ENCODE measurements at regions not wholly inside any gene's neighbourhood (a gene's known extent, or its start where the extent isn't known, plus 50 kb on each side); places are given as distances from the start of the nearest gene placed in this dataset.

GRCh38 chr19:30309905-30310601 lies 62.1 kb upstream of the ZNF536 start:
- no peaks in the 10 kb centered on the region for H3K36me3 ChIP-seq (ENCODE audit: control insufficient read depth, insufficient read depth, low read length)
- no peaks in the 10 kb centered on the region for H3K9me3 ChIP-seq (ENCODE audit: control insufficient read depth, low read length)
- no peak overlapping the region for H3K4me3 ChIP-seq (ENCODE audit: insufficient read depth, low read depth, low read length, poor library complexity, severe bottlenecking)
- no peak overlapping the region for H3K27ac ChIP-seq (ENCODE audit: insufficient read depth, low read length, poor library complexity, severe bottlenecking)
- DNase-seq: no peak
- H3K27me3 ChIP-seq (replicated peaks; ENCODE audit: control insufficient read depth, insufficient read depth, low read length, poor library complexity, severe bottlenecking): no peaks in the 10 kb centered on the region
- no peaks in the 10 kb centered on the region for H3K4me1 ChIP-seq (ENCODE audit: control insufficient read depth, insufficient read depth, low read length, poor library complexity, severe bottlenecking)

GRCh38 chr19:30310602-30311263 lies 61.5 kb upstream of the ZNF536 start:
- no peak for DNase-seq
- Histone ChIP-seq H3K27ac (ENCODE audit: insufficient read depth, low read length, poor library complexity, severe bottlenecking) (no peak overlapping the region), H3K4me3 (ENCODE audit: insufficient read depth, low read depth, low read length, poor library complexity, severe bottlenecking) (no peak overlapping the region), H3K27me3 (replicated peaks; ENCODE audit: control insufficient read depth, insufficient read depth, low read length, poor library complexity, severe bottlenecking) (no peaks in the 10 kb centered on the region), H3K36me3 (ENCODE audit: control insufficient read depth, insufficient read depth, low read length) (no peaks in the 10 kb centered on the region), H3K4me1 (ENCODE audit: control insufficient read depth, insufficient read depth, low read length, poor library complexity, severe bottlenecking) (no peaks in the 10 kb centered on the region), H3K9me3 (ENCODE audit: control insufficient read depth, low read length) (no peaks in the 10 kb centered on the region)

- no peak overlapping the region for H3K27ac ChIP-seq (ENCODE audit: insufficient read depth, low read length, poor library complexity, severe bottlenecking)
- H3K27me3 ChIP-seq (replicated peaks; ENCODE audit: control insufficient read depth, insufficient read depth, low read length, poor library complexity, severe bottlenecking): no peaks in the 10 kb centered on the region
- DNase-seq: no peak
- H3K36me3 ChIP-seq (ENCODE audit: control insufficient read depth, insufficient read depth, low read length): no peaks in the 10 kb centered on the region
- H3K4me3 ChIP-seq (ENCODE audit: insufficient read depth, low read depth, low read length, poor library complexity, severe bottlenecking): no peak overlapping the region
- H3K9me3 ChIP-seq (ENCODE audit: control insufficient read depth, low read length): no peaks in the 10 kb centered on the region
- no peaks in the 10 kb centered on the region for H3K4me1 ChIP-seq (ENCODE audit: control insufficient read depth, insufficient read depth, low read length, poor library complexity, severe bottlenecking)
These were observed 60.3 kb upstream of the ZNF536 start for GRCh38 chr19:30311911-30312310.

GRCh38 chr19:30312582-30313352 lies 59.4 kb upstream of the ZNF536 start:
- Histone ChIP-seq H3K36me3 (ENCODE audit: control insufficient read depth, insufficient read depth, low read length) (no peaks in the 10 kb centered on the region), H3K4me3 (ENCODE audit: insufficient read depth, low read depth, low read length, poor library complexity, severe bottlenecking) (no peak overlapping the region), H3K27ac (ENCODE audit: insufficient read depth, low read length, poor library complexity, severe bottlenecking) (no peak overlapping the region), H3K9me3 (ENCODE audit: control insufficient read depth, low read length) (no peaks in the 10 kb centered on the region), H3K27me3 (replicated peaks; ENCODE audit: control insufficient read depth, insufficient read depth, low read length, poor library complexity, severe bottlenecking) (no peaks in the 10 kb centered on the region), H3K4me1 (ENCODE audit: control insufficient read depth, insufficient read depth, low read length, poor library complexity, severe bottlenecking) (no peaks in the 10 kb centered on the region)
- DNase-seq: no peak

- H3K4me3 ChIP-seq (ENCODE audit: insufficient read depth, low read depth, low read length, poor library complexity, severe bottlenecking): no peak overlapping the region
- H3K4me1 ChIP-seq (ENCODE audit: control insufficient read depth, insufficient read depth, low read length, poor library complexity, severe bottlenecking): no peaks in the 10 kb centered on the region
- no peaks in the 10 kb centered on the region for H3K9me3 ChIP-seq (ENCODE audit: control insufficient read depth, low read length)
- no peak overlapping the region for H3K27ac ChIP-seq (ENCODE audit: insufficient read depth, low read length, poor library complexity, severe bottlenecking)
- H3K27me3 ChIP-seq (replicated peaks; ENCODE audit: control insufficient read depth, insufficient read depth, low read length, poor library complexity, severe bottlenecking): no peaks in the 10 kb centered on the region
- H3K36me3 ChIP-seq (ENCODE audit: control insufficient read depth, insufficient read depth, low read length): no peaks in the 10 kb centered on the region
- no peak for DNase-seq
These were observed 58.8 kb upstream of the ZNF536 start for GRCh38 chr19:30313353-30313750.

GRCh38 chr19:30314056-30314804 lies 58.0 kb upstream of the ZNF536 start:
- H3K36me3 ChIP-seq (ENCODE audit: control insufficient read depth, insufficient read depth, low read length): no peaks in the 10 kb centered on the region
- no peak overlapping the region for H3K27ac ChIP-seq (ENCODE audit: insufficient read depth, low read length, poor library complexity, severe bottlenecking)
- no peaks in the 10 kb centered on the region for H3K27me3 ChIP-seq (replicated peaks; ENCODE audit: control insufficient read depth, insufficient read depth, low read length, poor library complexity, severe bottlenecking)
- no peak for DNase-seq
- H3K4me1 ChIP-seq (ENCODE audit: control insufficient read depth, insufficient read depth, low read length, poor library complexity, severe bottlenecking): no peaks in the 10 kb centered on the region
- no peaks in the 10 kb centered on the region for H3K9me3 ChIP-seq (ENCODE audit: control insufficient read depth, low read length)
- no peak overlapping the region for H3K4me3 ChIP-seq (ENCODE audit: insufficient read depth, low read depth, low read length, poor library complexity, severe bottlenecking)

GRCh38 chr19:30314805-30315155 lies 57.4 kb upstream of the ZNF536 start:
- H3K27me3 ChIP-seq (replicated peaks; ENCODE audit: control insufficient read depth, insufficient read depth, low read length, poor library complexity, severe bottlenecking): no peaks in the 10 kb centered on the region
- no peak overlapping the region for H3K27ac ChIP-seq (ENCODE audit: insufficient read depth, low read length, poor library complexity, severe bottlenecking)
- no peak overlapping the region for H3K4me3 ChIP-seq (ENCODE audit: insufficient read depth, low read depth, low read length, poor library complexity, severe bottlenecking)
- no peaks in the 10 kb centered on the region for H3K36me3 ChIP-seq (ENCODE audit: control insufficient read depth, insufficient read depth, low read length)
- no peaks in the 10 kb centered on the region for H3K4me1 ChIP-seq (ENCODE audit: control insufficient read depth, insufficient read depth, low read length, poor library complexity, severe bottlenecking)
- no peak for DNase-seq
- H3K9me3 ChIP-seq (ENCODE audit: control insufficient read depth, low read length): no peaks in the 10 kb centered on the region

GRCh38 chr19:30315159-30315558 lies 57.0 kb upstream of the ZNF536 start:
- DNase-seq: no peak
- Histone ChIP-seq H3K27me3 (replicated peaks; ENCODE audit: control insufficient read depth, insufficient read depth, low read length, poor library complexity, severe bottlenecking) (no peaks in the 10 kb centered on the region), H3K4me1 (ENCODE audit: control insufficient read depth, insufficient read depth, low read length, poor library complexity, severe bottlenecking) (no peaks in the 10 kb centered on the region), H3K9me3 (ENCODE audit: control insufficient read depth, low read length) (no peaks in the 10 kb centered on the region), H3K27ac (ENCODE audit: insufficient read depth, low read length, poor library complexity, severe bottlenecking) (no peak overlapping the region), H3K4me3 (ENCODE audit: insufficient read depth, low read depth, low read length, poor library complexity, severe bottlenecking) (no peak overlapping the region), H3K36me3 (ENCODE audit: control insufficient read depth, insufficient read depth, low read length) (no peaks in the 10 kb centered on the region)

- H3K9me3 ChIP-seq (ENCODE audit: control insufficient read depth, low read length): no peaks in the 10 kb centered on the region
- DNase-seq: no peak
- no peak overlapping the region for H3K4me3 ChIP-seq (ENCODE audit: insufficient read depth, low read depth, low read length, poor library complexity, severe bottlenecking)
- H3K4me1 ChIP-seq (ENCODE audit: control insufficient read depth, insufficient read depth, low read length, poor library complexity, severe bottlenecking): no peaks in the 10 kb centered on the region
- no peaks in the 10 kb centered on the region for H3K36me3 ChIP-seq (ENCODE audit: control insufficient read depth, insufficient read depth, low read length)
- H3K27me3 ChIP-seq (replicated peaks; ENCODE audit: control insufficient read depth, insufficient read depth, low read length, poor library complexity, severe bottlenecking): no peaks in the 10 kb centered on the region
- H3K27ac ChIP-seq (ENCODE audit: insufficient read depth, low read length, poor library complexity, severe bottlenecking): no peak overlapping the region
These were observed 56.1 kb upstream of the ZNF536 start for GRCh38 chr19:30316000-30316491.
